ENCODE measurements at regions not wholly inside any gene's neighbourhood (a gene's known extent, or its start where the extent isn't known, plus 50 kb on each side); places are given as distances from the start of the nearest gene placed in this dataset.
A peak's percentile ranks its signal among the peaks of the same experiment; 100 is the strongest.
"Not testable (repeated sequence)": the region's sequence is repeated elsewhere in the genome, so short reads cannot be mapped to it uniquely, and the experiment has no call there.

DNA sequence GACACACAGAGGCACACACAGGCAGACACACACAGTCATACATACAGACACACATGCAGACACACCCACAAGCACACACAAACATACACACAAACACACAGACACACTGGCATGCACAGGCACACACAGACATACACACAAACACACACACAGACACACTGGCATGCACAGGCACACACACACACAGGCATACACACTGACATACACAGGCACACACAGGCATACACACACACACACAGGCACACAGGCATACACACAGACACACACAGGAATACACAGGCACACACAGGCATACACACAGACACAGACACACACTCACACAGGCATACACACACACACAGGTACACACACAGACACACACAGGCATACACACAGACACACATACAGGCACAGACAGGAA lies 340.7 kb upstream of the VSTM2A start:
- POLR2A ChIA-PET (ENCODE audit: unreplicated experiment) = no interaction called here
- TF ChIP-seq, protein P1, sequence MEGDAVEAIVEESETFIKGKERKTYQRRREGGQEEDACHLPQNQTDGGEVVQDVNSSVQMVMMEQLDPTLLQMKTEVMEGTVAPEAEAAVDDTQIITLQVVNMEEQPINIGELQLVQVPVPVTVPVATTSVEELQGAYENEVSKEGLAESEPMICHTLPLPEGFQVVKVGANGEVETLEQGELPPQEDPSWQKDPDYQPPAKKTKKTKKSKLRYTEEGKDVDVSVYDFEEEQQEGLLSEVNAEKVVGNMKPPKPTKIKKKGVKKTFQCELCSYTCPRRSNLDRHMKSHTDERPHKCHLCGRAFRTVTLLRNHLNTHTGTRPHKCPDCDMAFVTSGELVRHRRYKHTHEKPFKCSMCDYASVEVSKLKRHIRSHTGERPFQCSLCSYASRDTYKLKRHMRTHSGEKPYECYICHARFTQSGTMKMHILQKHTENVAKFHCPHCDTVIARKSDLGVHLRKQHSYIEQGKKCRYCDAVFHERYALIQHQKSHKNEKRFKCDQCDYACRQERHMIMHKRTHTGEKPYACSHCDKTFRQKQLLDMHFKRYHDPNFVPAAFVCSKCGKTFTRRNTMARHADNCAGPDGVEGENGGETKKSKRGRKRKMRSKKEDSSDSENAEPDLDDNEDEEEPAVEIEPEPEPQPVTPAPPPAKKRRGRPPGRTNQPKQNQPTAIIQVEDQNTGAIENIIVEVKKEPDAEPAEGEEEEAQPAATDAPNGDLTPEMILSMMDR (conservative IDR thresholded peaks at IDR 0.05) = no peak
- no peak for TF ChIP-seq EZH2 (IDR thresholded peaks at IDR 0.05; ENCODE audit: low read depth)
- intact Hi-C loops (cut with micrococcal nuclease; ENCODE audit: unreplicated experiment) = no loop called here
- BruUV-seq (replicated peaks) = no TSS peak
- no peak for DNase-seq
- no peaks in the 10 kb centered on the region for H4K20me1 ChIP-seq (ENCODE audit: insufficient read depth)
- CTCF ChIA-PET = no interaction called here
- no peak overlapping the region for H3K4me2 ChIP-seq
- no peaks in the 10 kb centered on the region for H3K4me1 ChIP-seq (replicated peaks; ENCODE audit: insufficient read depth)
- no peaks in the 10 kb centered on the region for H3K9me2 ChIP-seq (ENCODE audit: insufficient read depth)
- no peaks in the 10 kb centered on the region for H3K9me3 ChIP-seq (ENCODE audit: insufficient read depth, low read depth)
- no peak overlapping the region for H3K27ac ChIP-seq
- no peaks in the 10 kb centered on the region for H3K36me3 ChIP-seq (ENCODE audit: low read depth)
- H3K4me3 ChIP-seq = no peak overlapping the region
- no peaks in the 10 kb centered on the region for H3K27me3 ChIP-seq (ENCODE audit: insufficient read depth, low read depth)
- no peak overlapping the region for H2AFZ ChIP-seq
- H3F3A ChIP-seq (ENCODE audit: insufficient read depth, low read depth) = no peaks in the 10 kb centered on the region
- H3K79me2 ChIP-seq (ENCODE audit: low read depth) = no peaks in the 10 kb centered on the region

GRCh38 chr7:54215424-54215823 lies 326.8 kb upstream of the VSTM2A start:
- CTCF ChIA-PET = no interaction called here
- H3K79me2 ChIP-seq (ENCODE audit: low read depth) = no peaks in the 10 kb centered on the region
- no peaks in the 10 kb centered on the region for H3K4me1 ChIP-seq (replicated peaks; ENCODE audit: insufficient read depth)
- no peak overlapping the region for H3K27ac ChIP-seq
- no peaks in the 10 kb centered on the region for H3K36me3 ChIP-seq (ENCODE audit: low read depth)
- H3K9me3 ChIP-seq (ENCODE audit: insufficient read depth, low read depth) = peaks cover 4% of the 10 kb centered on the region; the same call in 1 of the 2 replicates
- intact Hi-C loops (cut with micrococcal nuclease; ENCODE audit: unreplicated experiment) = no loop called here
- no peak overlapping the region for H3K4me2 ChIP-seq
- no peaks in the 10 kb centered on the region for H4K20me1 ChIP-seq (ENCODE audit: insufficient read depth)
- H2AFZ ChIP-seq = no peak overlapping the region
- no peaks in the 10 kb centered on the region; the same call in 1 of the 2 replicates for H3K27me3 ChIP-seq (ENCODE audit: insufficient read depth, low read depth)
- no peak overlapping the region for H3K4me3 ChIP-seq
- DNase-seq = no peak
- POLR2A ChIA-PET (ENCODE audit: unreplicated experiment) = no interaction called here
- no TSS peak for BruUV-seq (replicated peaks)
- H3K9me2 ChIP-seq (ENCODE audit: insufficient read depth) = no peaks in the 10 kb centered on the region
- TF ChIP-seq, protein P1 (conservative IDR thresholded peaks at IDR 0.05) = peak; percentile 58
- no peak for TF ChIP-seq EZH2 (IDR thresholded peaks at IDR 0.05; ENCODE audit: low read depth)
- H3F3A ChIP-seq (ENCODE audit: insufficient read depth, low read depth) = no peaks in the 10 kb centered on the region

DNA sequence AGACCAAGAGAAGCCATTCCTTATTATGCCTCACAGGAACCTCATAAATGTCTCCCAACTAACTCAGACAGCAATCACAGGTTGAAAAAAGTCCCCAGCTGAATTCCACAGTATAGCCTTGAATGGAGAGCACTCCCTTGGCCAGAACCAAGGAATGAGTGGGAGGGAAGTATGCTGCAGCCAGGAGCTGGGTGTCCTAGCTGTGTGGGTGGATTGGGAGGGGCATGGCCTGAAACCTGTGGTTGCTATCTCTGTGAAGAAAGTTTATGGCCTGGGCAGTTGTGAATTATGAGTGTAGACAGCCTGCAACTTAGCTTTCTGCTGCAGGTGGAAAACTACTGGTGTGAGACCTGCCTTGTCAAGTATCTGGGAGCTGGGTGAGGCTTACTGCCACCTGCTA lies 316.1 kb upstream of the VSTM2A start:
- H3K4me3 ChIP-seq; H3K4me1 ChIP-seq (replicated peaks; ENCODE audit: insufficient read depth); DNase-seq; POLR2A ChIA-PET (ENCODE audit: unreplicated experiment); H3K79me2 ChIP-seq (ENCODE audit: low read depth); H3K4me2 ChIP-seq; H3F3A ChIP-seq (ENCODE audit: insufficient read depth, low read depth); H3K36me3 ChIP-seq (ENCODE audit: low read depth); H3K27me3 ChIP-seq (ENCODE audit: insufficient read depth, low read depth); CTCF ChIA-PET; H2AFZ ChIP-seq; H3K27ac ChIP-seq; H3K9me3 ChIP-seq (ENCODE audit: insufficient read depth, low read depth); BruUV-seq (replicated peaks); intact Hi-C loops (cut with micrococcal nuclease; ENCODE audit: unreplicated experiment); H3K9me2 ChIP-seq (ENCODE audit: insufficient read depth); H4K20me1 ChIP-seq (ENCODE audit: insufficient read depth): not testable (repeated sequence)

GRCh38 chr7:54242776-54243175 lies 299.4 kb upstream of the VSTM2A start:
- Histone ChIP-seq H3K9me2 (ENCODE audit: insufficient read depth) (no peaks in the 10 kb centered on the region), H3K27me3 (ENCODE audit: insufficient read depth, low read depth) (no peaks in the 10 kb centered on the region), H3K27ac (no peak overlapping the region), H3K4me3 (no peak overlapping the region), H3K4me1 (replicated peaks; ENCODE audit: insufficient read depth) (no peaks in the 10 kb centered on the region), H2AFZ (no peak overlapping the region), H3K36me3 (ENCODE audit: low read depth) (no peaks in the 10 kb centered on the region), H3K79me2 (ENCODE audit: low read depth) (no peaks in the 10 kb centered on the region), H3K9me3 (ENCODE audit: insufficient read depth, low read depth) (no peaks in the 10 kb centered on the region), H3F3A (ENCODE audit: insufficient read depth, low read depth) (no peaks in the 10 kb centered on the region), H4K20me1 (ENCODE audit: insufficient read depth) (no peaks in the 10 kb centered on the region), H3K4me2 (no peak overlapping the region)
- BruUV-seq (replicated peaks) = no TSS peak
- DNase-seq = no peak
- ChIA-PET CTCF (no interaction called here), POLR2A (ENCODE audit: unreplicated experiment) (no interaction called here)
- TF ChIP-seq, protein P1 (conservative IDR thresholded peaks at IDR 0.05) = no peak
- TF ChIP-seq EZH2 (IDR thresholded peaks at IDR 0.05; ENCODE audit: low read depth) = no peak
- intact Hi-C loops (cut with micrococcal nuclease; ENCODE audit: unreplicated experiment) = no loop called here
